Coronary artery (tissue), 2 donors: ENCODE measurements at regions not wholly inside any gene's neighbourhood (a gene's known extent, or its start where the extent isn't known, plus 50 kb on each side); places are given as distances from the start of the nearest gene placed in this dataset.

ENCODE experiments used
- DNase-seq: peaks from one replicate; pipeline ENCODE4 v3.0.0-alpha.2; 2017; ENCODE audit warnings: low spot score
- H3K27ac ChIP-seq, 2 donors: fragments of 200-600 bp; sonication (generic); one replicate each; pipeline ENCODE4 v1.5.1; 2016 to 2019
- H3K4me3 ChIP-seq: fragments of 200-600 bp; sonication (generic); 2 replicates; pipeline ENCODE4 v1.5.1; 2016; ENCODE audit warnings: mild to moderate bottlenecking, moderate library complexity
- CTCF ChIP-seq: fragments of 200-600 bp; sonication (generic); IDR thresholded peaks from one replicate; pipeline ENCODE4 v1.5.1; 2019; ENCODE audit warnings: antibody characterized with exemption

GRCh38 chr16:13633391-13633861, 286.5 kb upstream of the ERCC4 start:
- no peak overlapping the region for H3K27ac ChIP-seq

GRCh38 chr16:13634253-13634652, 285.7 kb upstream of the ERCC4 start:
- Histone ChIP-seq H3K4me3 (no peak overlapping the region), H3K27ac (no peak overlapping the region)
- TF ChIP-seq CTCF, result no peak
- no peak for DNase-seq

More at GRCh38 chr16:13633391-13633861, 286.5 kb upstream of the ERCC4 start:
- no peak for DNase-seq
- no peak overlapping the region for H3K4me3 ChIP-seq
- no peak for TF ChIP-seq CTCF

- Histone ChIP-seq H3K27ac (no peak overlapping the region), H3K4me3 (no peak overlapping the region)
- DNase-seq, result no peak
- TF ChIP-seq CTCF, result no peak
Observed at GRCh38 chr16:13634959-13635358, 285.0 kb upstream of the ERCC4 start.

- TF ChIP-seq CTCF, result no peak
- no peak for DNase-seq
- no peak overlapping the region for H3K27ac ChIP-seq
Observed at GRCh38 chr16:13638218-13638617, 281.7 kb upstream of the ERCC4 start.

GRCh38 chr16:13643412-13643811, 276.5 kb upstream of the ERCC4 start:
- TF ChIP-seq CTCF, result no peak
- no peak for DNase-seq
- no peak overlapping the region for H3K27ac ChIP-seq
- H3K4me3 ChIP-seq, result no peak overlapping the region

More at GRCh38 chr16:13638218-13638617, 281.7 kb upstream of the ERCC4 start:
- H3K4me3 ChIP-seq, result no peak overlapping the region

- no peak for DNase-seq
- TF ChIP-seq CTCF, result no peak
- no peak overlapping the region for H3K27ac ChIP-seq
- no peak overlapping the region for H3K4me3 ChIP-seq
Observed at GRCh38 chr16:13645601-13646245, 274.2 kb upstream of the ERCC4 start.

GRCh38 chr16:13660807-13661206, 259.1 kb upstream of the ERCC4 start:
- no peak for TF ChIP-seq CTCF
- no peak for DNase-seq

More at GRCh38 chr16:13660807-13661206, 259.1 kb upstream of the ERCC4 start:
- Histone ChIP-seq H3K4me3 (no peak overlapping the region), H3K27ac (no peak overlapping the region)
